GM06990 (cell line): ENCODE measurements at regions not wholly inside any gene's neighbourhood (a gene's known extent, or its start where the extent isn't known, plus 50 kb on each side); places are given as distances from the start of the nearest gene placed in this dataset.

ENCODE experiments used
- DNase-seq: peaks from one replicate; pipeline ENCODE4 v3.0.0-alpha.2; 2011; ENCODE audit not compliant: insufficient read length; ENCODE audit errors: extremely low read depth
- H3K27me3 ChIP-seq: replicated peaks from 2 replicates; pipeline ENCODE4 v1.6.0; 2011; ENCODE audit warnings: low read length; ENCODE audit not compliant: control insufficient read depth, insufficient read depth
- H3K36me3 ChIP-seq: 2 replicates; pipeline ENCODE4 v1.5.1; 2011; ENCODE audit warnings: low read length; ENCODE audit not compliant: control insufficient read depth, insufficient read depth
- H3K4me3 ChIP-seq: replicated peaks from 2 replicates; pipeline ENCODE4 v1.5.1; 2011; ENCODE audit warnings: low read depth, mild to moderate bottlenecking, control low read depth, low read length
- TF ChIP-seq, protein P1 (sequence below): IDR thresholded peaks from 2 replicates; pipeline ENCODE4 v1.5.1; 2011; ENCODE audit warnings: low read length, control low read depth, mild to moderate bottlenecking, inconsistent platforms; ENCODE audit not compliant: insufficient read depth, poor library complexity, severe bottlenecking

DNA sequence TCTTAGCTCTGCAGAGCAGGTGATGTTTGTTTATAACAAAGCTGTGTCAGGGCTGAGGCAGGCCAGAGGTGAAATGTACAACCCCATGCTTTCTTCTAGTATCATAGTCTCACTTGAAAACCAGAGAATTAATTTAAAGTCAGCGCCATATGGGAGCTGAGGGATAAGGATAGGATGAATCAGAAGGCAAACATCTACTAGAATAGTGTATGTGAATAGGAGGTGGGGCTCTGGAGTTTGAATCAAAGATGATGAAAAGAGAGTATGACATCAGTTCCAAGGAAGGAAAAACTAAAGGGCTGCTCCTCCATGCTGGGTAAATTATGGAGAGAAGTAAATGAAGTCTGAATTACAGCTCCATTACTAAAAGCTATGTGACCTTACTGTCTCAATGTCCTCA lies 441.5 kb downstream of the RASEF start:
- Histone ChIP-seq H3K4me3 (no peak overlapping the region), H3K27me3 (no peaks in the 10 kb centered on the region), H3K36me3 (no peaks in the 10 kb centered on the region)
- no peak for DNase-seq
- TF ChIP-seq, protein P1, sequence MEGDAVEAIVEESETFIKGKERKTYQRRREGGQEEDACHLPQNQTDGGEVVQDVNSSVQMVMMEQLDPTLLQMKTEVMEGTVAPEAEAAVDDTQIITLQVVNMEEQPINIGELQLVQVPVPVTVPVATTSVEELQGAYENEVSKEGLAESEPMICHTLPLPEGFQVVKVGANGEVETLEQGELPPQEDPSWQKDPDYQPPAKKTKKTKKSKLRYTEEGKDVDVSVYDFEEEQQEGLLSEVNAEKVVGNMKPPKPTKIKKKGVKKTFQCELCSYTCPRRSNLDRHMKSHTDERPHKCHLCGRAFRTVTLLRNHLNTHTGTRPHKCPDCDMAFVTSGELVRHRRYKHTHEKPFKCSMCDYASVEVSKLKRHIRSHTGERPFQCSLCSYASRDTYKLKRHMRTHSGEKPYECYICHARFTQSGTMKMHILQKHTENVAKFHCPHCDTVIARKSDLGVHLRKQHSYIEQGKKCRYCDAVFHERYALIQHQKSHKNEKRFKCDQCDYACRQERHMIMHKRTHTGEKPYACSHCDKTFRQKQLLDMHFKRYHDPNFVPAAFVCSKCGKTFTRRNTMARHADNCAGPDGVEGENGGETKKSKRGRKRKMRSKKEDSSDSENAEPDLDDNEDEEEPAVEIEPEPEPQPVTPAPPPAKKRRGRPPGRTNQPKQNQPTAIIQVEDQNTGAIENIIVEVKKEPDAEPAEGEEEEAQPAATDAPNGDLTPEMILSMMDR, result no peak

DNA sequence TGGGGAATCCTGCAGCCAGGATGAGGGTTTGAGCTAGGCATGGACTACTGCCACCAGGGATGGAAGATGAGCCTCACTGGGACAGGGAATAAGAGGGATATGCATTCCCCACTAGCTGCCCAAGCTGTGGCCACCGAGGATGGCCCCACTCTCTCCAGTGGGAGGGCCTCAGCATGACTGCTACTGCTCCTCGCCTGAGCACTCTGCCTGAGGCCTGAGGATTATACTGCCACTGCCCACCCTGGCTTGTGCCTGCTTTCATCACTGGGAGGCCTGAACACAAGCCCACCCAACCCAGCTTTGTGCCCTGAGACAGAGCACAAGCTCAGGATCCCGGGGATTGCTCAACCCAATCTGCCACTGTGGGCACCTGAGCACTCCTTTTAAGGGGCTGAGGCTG lies 425.6 kb downstream of the RASEF start:
- no peak for DNase-seq
- no peaks in the 10 kb centered on the region for H3K36me3 ChIP-seq
- TF ChIP-seq, protein P1, result no peak

DNA sequence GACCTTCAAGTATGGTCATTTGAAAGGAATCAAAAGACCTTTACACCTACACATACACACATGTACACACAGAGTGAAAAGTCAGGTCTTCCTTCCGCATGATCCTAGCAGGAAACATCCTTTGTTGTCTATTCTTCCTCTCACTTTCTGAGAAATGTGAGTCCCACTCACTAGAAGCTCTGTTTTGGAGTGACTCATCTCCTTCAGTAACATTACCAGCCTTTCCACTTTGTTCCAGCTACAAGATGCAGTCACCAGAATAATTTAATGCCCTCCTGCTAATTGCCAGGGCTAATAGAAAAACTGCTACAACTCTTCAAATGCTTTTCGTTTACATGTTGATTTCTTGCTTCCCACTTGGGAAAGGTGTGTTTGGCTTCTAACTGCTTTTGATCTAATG lies 417.3 kb downstream of the RASEF start:
- Histone ChIP-seq H3K36me3 (no peaks in the 10 kb centered on the region), H3K4me3 (no peak overlapping the region), H3K27me3 (no peaks in the 10 kb centered on the region)
- no peak for DNase-seq
- TF ChIP-seq, protein P1, result no peak

More for the DNA sequence above, 425.6 kb downstream of the RASEF start:
- H3K4me3 ChIP-seq, result no peak overlapping the region
- H3K27me3 ChIP-seq, result no peaks in the 10 kb centered on the region

DNA sequence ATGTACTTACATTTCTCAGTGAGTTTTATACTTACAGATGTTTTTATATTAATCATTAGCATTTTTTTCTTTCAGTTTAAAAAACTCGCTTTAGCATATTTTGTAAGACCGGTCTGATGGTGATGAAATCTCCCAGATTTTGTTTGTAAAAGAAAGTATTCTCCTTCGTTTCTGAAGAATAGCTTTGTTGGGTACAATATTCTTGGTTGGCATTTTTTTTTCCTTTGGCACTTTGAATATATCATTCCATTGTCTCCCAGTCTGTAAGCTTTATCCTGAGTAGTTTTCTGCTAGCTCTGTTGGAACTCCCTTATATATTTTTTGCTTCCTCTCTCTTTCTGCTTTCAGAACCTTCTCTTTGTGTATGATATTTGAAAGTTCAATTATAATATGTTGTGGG lies 412.6 kb downstream of the RASEF start:
- TF ChIP-seq, protein P1, result no peak
- no peak for DNase-seq
- no peak overlapping the region for H3K4me3 ChIP-seq
- no peaks in the 10 kb centered on the region for H3K27me3 ChIP-seq
- H3K36me3 ChIP-seq, result no peaks in the 10 kb centered on the region

DNA sequence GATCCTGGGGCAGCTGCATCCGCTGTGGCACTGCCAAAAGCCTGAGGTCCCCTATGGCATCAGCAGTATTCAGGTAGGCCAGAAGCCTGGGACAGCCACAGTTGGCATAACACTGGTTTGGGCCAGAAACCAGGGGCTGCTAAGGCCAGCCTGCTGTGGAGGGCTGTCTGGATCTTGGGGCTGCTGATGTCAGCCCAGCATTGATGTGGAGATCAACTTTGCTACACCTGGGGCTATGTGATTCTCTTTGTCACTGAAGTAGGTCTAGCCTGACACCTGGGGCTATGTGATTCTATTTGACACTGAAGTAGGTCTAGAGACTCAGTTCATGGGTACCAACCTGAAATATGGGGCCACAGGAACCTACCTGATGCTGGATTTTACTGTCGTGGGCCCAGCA lies 411.5 kb downstream of the RASEF start:
- no peak overlapping the region for H3K4me3 ChIP-seq
- no peaks in the 10 kb centered on the region for H3K27me3 ChIP-seq
- DNase-seq, result no peak
- no peaks in the 10 kb centered on the region for H3K36me3 ChIP-seq
- TF ChIP-seq, protein P1, result no peak

DNA sequence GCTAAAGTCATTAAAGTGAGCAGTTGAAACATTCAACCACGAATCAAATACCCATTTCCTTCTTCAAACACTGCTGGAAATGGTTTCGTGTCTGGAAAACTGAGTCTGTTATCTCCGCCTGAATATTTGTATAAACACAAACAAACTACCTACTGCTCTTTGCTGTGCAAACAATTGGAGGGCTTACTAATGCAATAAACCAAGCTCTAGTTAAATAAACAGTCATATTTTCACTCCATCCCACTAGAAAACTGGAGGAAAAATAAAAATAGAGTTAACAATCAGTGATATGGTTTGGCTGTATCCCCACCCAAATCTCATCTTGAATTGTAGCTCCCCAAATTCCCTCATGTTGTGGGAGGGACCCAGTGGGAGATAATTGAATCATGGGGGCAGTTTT lies 397.6 kb downstream of the RASEF start:
- TF ChIP-seq, protein P1, result no peak
- no peak overlapping the region for H3K4me3 ChIP-seq
- no peak for DNase-seq
- H3K27me3 ChIP-seq, result no peaks in the 10 kb centered on the region
- no peaks in the 10 kb centered on the region for H3K36me3 ChIP-seq
